Fibroblast of skin of right quadriceps (primary cell): ENCODE measurements at regions not wholly inside any gene's neighbourhood (a gene's known extent, or its start where the extent isn't known, plus 50 kb on each side); places are given as distances from the start of the nearest gene placed in this dataset.
"Not testable (repeated sequence)": the region's sequence is repeated elsewhere in the genome, so short reads cannot be mapped to it uniquely, and the experiment has no call there.

Experiments used
- DNase-seq: peaks from one replicate; pipeline ENCODE4 v3.0.0-alpha.2; 2013

- no peak for DNase-seq
Observed at GRCh38 chr13:70222926-70223325, 114.7 kb upstream of the KLHL1 start.

- DNase-seq: no peak
Observed at GRCh38 chr13:70218618-70219017, 110.4 kb upstream of the KLHL1 start.

GRCh38 chr13:70208968-70209367 is 100.7 kb upstream of the KLHL1 start:
- not testable (repeated sequence) for DNase-seq

DNA sequence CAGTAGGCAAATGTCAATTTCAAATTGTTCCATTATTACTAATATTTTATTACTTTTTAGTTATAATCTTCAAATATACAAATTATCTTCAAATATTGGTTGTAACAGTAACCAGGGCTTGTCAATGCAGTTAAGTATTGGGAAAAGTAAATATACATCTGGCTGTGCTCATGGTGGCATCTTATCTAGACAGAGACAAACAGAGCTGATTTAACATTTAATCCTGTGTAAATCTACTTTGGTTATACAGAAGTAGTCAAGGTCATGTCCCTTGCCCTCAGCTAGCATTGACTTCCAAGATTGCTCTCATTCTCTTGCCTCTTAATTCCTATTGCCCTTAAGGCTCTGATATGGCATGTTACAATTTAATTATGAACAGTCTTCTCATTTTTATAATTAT is 98.4 kb upstream of the KLHL1 start:
- DNase-seq: no peak

DNA sequence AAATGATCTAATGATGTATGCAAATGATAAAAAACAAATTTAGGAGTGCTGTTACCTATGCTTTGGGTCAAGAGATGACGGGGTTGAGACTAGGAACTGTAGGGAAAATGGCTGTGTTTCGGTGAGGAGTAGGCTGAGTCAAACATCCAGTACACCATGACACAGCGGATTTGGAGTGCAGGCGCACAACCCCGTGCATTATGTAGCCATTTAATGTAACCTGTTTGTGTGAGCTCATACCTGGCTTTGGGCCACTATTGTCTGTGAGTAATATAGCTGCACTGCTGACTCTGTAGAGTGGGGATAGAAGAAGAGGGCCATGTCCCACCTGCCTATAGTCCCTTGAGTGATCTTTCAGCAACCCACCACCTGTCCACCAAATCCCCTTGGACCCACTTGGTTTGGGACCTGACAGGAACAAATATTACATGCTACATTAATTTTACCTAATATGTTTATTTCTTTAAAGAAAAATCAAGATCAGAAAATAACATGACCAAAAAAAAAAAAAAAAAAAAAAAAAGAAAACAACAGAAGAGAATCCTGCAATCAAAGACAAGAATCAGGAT is 95.5 kb upstream of the KLHL1 start:
- no peak for DNase-seq

DNA sequence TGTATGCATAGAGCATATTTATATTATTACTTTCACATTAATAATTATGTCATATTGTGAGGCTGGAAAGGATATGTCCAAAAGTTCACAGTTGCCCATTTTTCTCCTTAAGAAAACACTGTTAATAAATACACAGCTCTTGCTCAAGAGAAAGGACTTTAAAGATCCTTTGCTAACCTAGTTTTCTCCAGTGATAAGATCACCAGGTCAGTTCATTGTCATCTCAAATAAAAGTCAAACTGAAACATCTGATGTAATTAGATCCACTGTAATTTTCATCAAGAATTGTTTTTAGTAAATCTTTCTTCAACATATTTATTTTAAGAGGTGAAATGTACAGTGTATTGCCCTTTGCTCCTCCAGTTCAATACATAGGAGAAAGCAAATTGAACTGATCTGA is 82.8 kb upstream of the KLHL1 start:
- no peak for DNase-seq

GRCh38 chr13:70189981-70190380 is 81.7 kb upstream of the KLHL1 start:
- no peak for DNase-seq

DNA sequence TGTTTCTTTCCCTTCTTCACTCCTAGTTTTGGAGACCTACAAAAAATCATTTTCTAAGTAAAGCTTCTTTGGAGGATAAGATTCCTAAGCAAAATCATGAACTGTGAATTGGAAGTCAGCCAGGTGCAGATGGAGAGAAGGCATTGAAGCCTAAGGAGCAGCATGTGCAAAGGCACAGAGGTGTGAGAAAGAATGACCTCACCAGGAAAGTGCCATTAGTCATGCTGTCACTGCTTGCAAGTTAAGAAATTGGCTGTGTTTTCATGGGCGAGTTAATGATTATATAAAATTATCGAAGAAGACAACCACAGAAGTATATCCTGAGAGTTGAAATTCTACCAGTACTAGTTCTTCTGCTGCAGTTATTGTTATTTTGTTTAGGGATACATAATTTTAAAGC is 80.3 kb upstream of the KLHL1 start:
- DNase-seq: no peak

DNA sequence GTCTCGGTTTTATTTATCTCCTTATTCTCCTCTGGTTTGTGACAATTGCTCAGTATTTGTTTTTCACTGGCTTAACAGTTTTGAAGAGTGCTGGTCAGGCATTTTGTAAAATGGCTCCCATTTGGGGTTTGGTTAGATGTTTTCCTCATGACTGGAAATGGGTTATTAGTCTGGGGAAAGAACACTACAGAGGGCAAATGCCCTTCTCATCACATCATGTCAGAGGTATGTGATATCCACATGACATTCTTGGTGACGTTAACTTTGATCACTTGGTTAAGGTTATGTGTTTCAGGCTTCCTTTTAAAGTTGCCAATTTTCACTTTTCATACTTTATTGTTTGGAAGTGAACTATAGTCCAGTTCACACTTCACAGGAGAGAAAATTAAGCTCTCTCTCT is 74.8 kb upstream of the KLHL1 start:
- peak; percentile 8 for DNase-seq
